ENCODE measurements at regions not wholly inside any gene's neighbourhood (a gene's known extent, or its start where the extent isn't known, plus 50 kb on each side); places are given as distances from the start of the nearest gene placed in this dataset.

GRCh38 chr7:131087756-131088658, 239.7 kb upstream of the MKLN1 start:
- TF ChIP-seq POLR2AphosphoS5 (IDR thresholded peaks at IDR 0.05; ENCODE audit: low read depth, low read length), result no peak
- TF ChIP-seq POLR2A (IDR thresholded peaks at IDR 0.05; ENCODE audit: low read depth, low read length), result no peak
- TF ChIP-seq TAF1 (IDR thresholded peaks at IDR 0.05; ENCODE audit: borderline replicate concordance, low read depth, low read length), result no peak

Measured in GM12892 (cell line).